Colonic mucosa (tissue), 4 donors: ENCODE measurements at regions not wholly inside any gene's neighbourhood (a gene's known extent, or its start where the extent isn't known, plus 50 kb on each side); places are given as distances from the start of the nearest gene placed in this dataset.
"Not testable (repeated sequence)": the region's sequence is repeated elsewhere in the genome, so short reads cannot be mapped to it uniquely, and the experiment has no call there.

Source experiments
- DNase-seq: peaks from one replicate; pipeline ENCODE4 v3.0.0-alpha.2; 2020
- H3K27ac ChIP-seq: fragments of 200-600 bp; one replicate; pipeline ENCODE4 v1.8.0; 2021
- H3K27me3 ChIP-seq: fragments of 200-600 bp; one replicate; pipeline ENCODE4 v1.8.0; 2021
- H3K36me3 ChIP-seq: fragments of 200-600 bp; one replicate; pipeline ENCODE4 v1.8.0; 2021
- H3K4me1 ChIP-seq: fragments of 200-600 bp; one replicate; pipeline ENCODE4 v1.8.0; 2021; ENCODE audit warnings: mild to moderate bottlenecking
- H3K4me3 ChIP-seq: fragments of 200-600 bp; one replicate; pipeline ENCODE4 v1.8.0; 2021
- H3K9ac ChIP-seq, 2 donors: one replicate each; pipeline ENCODE4 v1.7.0; 2013; ENCODE audit warnings: control low read depth in 2 of 2, low read depth in 2 of 2, low read length in 2 of 2
- H3K9me3 ChIP-seq: fragments of 200-600 bp; one replicate; pipeline ENCODE4 v1.8.0; 2021
- CTCF ChIP-seq: fragments of 200-600 bp; IDR thresholded peaks from one replicate; pipeline ENCODE4 v1.8.0; 2022; ENCODE audit warnings: antibody characterized with exemption, mild to moderate bottlenecking
- intact Hi-C: fragments of 100-400 bp; cut with DNase I; formaldehyde crosslinking; loops from one replicate; pipeline ENCODE4 v1.14.1; 2022
- donor health status: healthy.
- donor health status: DM: no; HTN: no; CAD: no.
- donor health status: DM: no; HTN: no; CAD: no.

GRCh38 chrX:109902665-109903064, 100.2 kb upstream of the TMEM164 start:
- Histone ChIP-seq H3K27ac (no peak overlapping the region), H3K4me1 (no peaks in the 10 kb centered on the region), H3K27me3 (no peaks in the 10 kb centered on the region), H3K9me3 (no peaks in the 10 kb centered on the region), H3K4me3 (no peak overlapping the region), H3K9ac (no peak overlapping the region), H3K36me3 (no peaks in the 10 kb centered on the region)
- no peak for TF ChIP-seq CTCF
- intact Hi-C loops: no loop called here
- DNase-seq: no peak

- Histone ChIP-seq H3K4me1 (no peaks in the 10 kb centered on the region), H3K9ac (no peak overlapping the region), H3K9me3 (no peaks in the 10 kb centered on the region), H3K27ac (no peak overlapping the region), H3K4me3 (no peak overlapping the region), H3K27me3 (no peaks in the 10 kb centered on the region), H3K36me3 (no peaks in the 10 kb centered on the region)
- intact Hi-C loops: loop anchor here (5.0 kb wide), 1 partner anchor 236 kb away; no protein-coding TSS in a partner anchor
- TF ChIP-seq CTCF: peak; percentile 40
- no peak for DNase-seq
Observed at GRCh38 chrX:109911046-109911445, 91.9 kb upstream of the TMEM164 start.

GRCh38 chrX:109912993-109913392, 89.9 kb upstream of the TMEM164 start:
- H3K4me3 ChIP-seq, H3K27me3 ChIP-seq, H3K27ac ChIP-seq, H3K9ac ChIP-seq, H3K36me3 ChIP-seq, DNase-seq, H3K9me3 ChIP-seq, H3K4me1 ChIP-seq: not testable (repeated sequence)
- intact Hi-C loops: loop anchor here (5.0 kb wide), 1 partner anchor 234 kb away; no protein-coding TSS in a partner anchor

- Histone ChIP-seq H3K4me1 (no peaks in the 10 kb centered on the region), H3K27me3 (no peaks in the 10 kb centered on the region), H3K4me3 (no peak overlapping the region), H3K9me3 (no peaks in the 10 kb centered on the region), H3K9ac (no peak overlapping the region), H3K36me3 (no peaks in the 10 kb centered on the region), H3K27ac (no peak overlapping the region)
- DNase-seq: no peak
- no peak for TF ChIP-seq CTCF
- intact Hi-C loops: loop anchor here (5.0 kb wide), 1 partner anchor 233 kb away; no protein-coding TSS in a partner anchor
Observed at GRCh38 chrX:109914114-109914849, 88.6 kb upstream of the TMEM164 start.

- Histone ChIP-seq H3K9me3 (no peaks in the 10 kb centered on the region), H3K4me3 (no peak overlapping the region), H3K27ac (no peak overlapping the region), H3K9ac (no peak overlapping the region), H3K27me3 (no peaks in the 10 kb centered on the region), H3K36me3 (no peaks in the 10 kb centered on the region), H3K4me1 (no peaks in the 10 kb centered on the region)
- intact Hi-C loops: no loop called here
- TF ChIP-seq CTCF: no peak
- no peak for DNase-seq
Observed at GRCh38 chrX:109918753-109919152, 84.2 kb upstream of the TMEM164 start.

- Histone ChIP-seq H3K9me3 (no peaks in the 10 kb centered on the region), H3K36me3 (no peaks in the 10 kb centered on the region), H3K9ac (no peak overlapping the region), H3K4me1 (no peaks in the 10 kb centered on the region), H3K27ac (no peak overlapping the region), H3K4me3 (no peak overlapping the region), H3K27me3 (no peaks in the 10 kb centered on the region)
- intact Hi-C loops: no loop called here
- no peak for DNase-seq
- no peak for TF ChIP-seq CTCF
Observed at GRCh38 chrX:109920325-109920724, 82.6 kb upstream of the TMEM164 start.
